AML-193 (cell line): ENCODE measurements at regions not wholly inside any gene's neighbourhood (a gene's known extent, or its start where the extent isn't known, plus 50 kb on each side); places are given as distances from the start of the nearest gene placed in this dataset.
A peak's percentile ranks its signal among the peaks of the same experiment; 100 is the strongest.
"Not testable (repeated sequence)": the region's sequence is repeated elsewhere in the genome, so short reads cannot be mapped to it uniquely, and the experiment has no call there.

Experiments
- DNase-seq, 2 experiments: peaks; one replicate each; lab custom pipeline; 2025; lab: John Stamatoyannopoulos, UW

DNA sequence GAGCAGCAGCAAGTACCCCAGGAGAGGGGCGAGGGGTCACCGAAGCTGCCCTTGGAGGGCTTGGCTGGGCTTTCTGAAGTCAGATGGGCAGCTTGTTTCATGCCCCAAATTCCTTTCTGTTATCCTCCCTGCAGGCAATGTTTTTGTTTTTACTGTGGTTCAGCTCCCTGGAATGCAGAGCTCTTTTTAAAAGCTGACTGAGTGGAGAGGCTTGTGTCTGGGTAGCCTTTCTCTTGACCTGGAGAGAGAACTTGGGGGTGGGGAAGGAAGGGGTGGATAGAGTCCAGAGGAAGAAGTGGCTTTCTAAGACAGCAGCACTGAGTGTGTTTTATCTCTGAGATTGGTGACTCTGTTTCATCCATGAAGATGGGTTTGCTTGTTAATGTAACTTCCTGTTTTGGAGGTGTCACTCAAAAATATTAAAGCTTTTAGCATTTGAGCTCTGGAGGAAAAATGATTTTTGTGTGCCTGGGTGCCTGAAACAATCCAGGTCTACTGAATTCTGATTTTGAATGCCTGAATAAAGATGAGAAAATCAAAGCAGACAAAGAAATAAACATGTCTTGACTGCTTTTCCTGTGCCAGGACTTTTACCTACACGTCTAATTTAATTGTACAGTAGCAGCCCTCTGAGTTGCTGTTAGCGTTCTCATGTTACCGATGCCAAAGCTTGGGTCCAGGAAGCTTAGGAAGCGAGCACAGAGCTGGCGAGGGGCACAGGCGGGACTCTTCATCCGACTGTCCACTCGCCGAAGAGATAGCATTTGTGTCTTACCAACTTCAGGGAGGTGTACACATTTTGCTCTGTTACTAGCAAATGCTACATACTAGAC, 78.2 kb upstream of the EEF1E1 start:
- no peak for DNase-seq

DNA sequence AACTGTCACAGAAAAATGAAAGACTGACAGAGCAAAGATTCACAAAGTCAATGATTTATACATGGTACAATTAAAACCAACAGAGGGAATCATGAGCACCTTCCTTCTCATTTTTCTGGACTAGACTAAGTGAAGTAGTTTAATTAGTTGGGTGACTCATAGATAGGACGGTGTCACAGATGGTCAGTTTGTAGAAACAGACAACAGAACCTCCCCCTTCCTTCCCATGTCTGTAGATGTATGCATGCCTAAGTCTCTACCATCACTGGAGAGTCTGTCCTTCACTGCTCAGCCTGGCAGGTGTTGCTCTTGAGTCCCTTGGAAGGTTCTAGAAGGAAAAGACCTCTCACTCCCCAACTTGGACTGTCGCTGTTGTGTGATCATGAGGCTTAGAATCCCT, 75.4 kb upstream of the EEF1E1 start:
- no peak for DNase-seq

DNA sequence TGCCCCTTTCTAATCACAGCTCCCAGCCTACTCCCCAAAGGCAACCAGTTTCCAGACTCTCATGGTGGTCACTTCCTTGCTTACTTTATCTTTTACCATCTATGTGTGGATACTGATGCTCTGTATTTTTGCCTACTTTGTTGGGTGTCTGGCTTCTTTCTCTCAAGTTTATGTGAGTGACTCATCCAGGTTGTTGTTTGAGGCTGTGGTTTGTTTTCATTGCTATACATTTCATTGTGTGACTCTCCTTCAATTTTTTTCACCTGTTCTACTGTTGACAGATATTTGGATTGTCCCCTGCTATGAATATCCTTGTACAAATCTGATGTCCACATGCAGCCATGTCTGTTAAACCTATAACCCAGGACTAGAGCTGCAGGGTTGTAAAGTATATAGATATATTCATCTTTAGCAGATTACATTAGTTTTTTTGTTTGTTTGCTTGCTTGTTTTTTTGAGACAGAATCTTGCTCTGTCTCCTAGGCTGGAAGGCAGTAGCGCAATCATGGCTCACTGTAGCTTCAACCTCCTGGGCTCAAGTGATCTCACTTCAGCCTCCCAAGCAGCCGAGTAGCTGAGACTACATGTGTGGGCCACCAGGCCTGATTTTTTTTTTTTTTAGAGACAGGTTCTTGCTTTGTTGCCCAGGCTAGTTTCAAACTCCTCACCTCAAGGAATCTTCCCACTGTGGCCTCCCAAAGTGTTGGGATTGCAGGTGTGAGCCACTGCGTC, 72.9 kb upstream of the EEF1E1 start:
- no peak for DNase-seq

DNA sequence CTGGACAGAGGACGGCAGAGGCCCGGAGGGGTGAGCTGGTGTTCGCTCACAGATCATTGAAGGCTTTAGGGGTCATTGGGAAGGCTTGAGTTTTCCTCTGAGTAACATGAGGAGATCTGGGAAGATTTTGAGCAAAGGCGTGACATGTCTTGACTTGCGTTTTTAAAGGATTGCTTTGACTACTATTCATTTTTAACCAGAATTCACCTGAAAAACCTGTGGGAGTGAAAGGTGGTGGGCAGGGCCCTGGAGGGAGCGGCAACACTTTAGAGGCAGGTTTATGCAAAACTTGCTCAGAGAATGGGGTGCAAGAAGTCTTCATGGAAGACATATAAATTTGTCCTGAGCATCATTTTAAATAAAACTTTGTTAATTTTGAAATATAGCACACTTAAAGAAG, 72.2 kb upstream of the EEF1E1 start:
- DNase-seq, result no peak

DNA sequence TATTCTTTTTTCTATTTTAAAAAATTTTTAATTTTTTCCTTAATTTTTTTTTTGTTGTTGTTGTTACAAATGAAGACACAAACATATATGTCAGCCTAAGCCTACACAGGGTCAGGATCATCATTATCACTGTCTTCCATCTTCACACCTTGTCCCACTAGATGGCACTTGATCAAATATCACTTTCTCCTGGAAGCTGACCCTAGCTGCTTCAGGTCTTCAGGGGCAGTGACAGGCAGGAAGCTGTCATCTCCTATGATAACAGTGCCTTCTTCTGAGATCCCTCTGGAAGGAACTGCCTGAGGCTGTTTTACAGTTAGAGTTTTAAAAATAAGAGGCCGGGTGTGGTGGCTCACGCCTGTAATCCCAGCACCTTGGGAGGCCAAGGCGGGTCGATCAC, 70.2 kb upstream of the EEF1E1 start:
- DNase-seq, result peak in 1 of 2 experiments; percentile 15

DNA sequence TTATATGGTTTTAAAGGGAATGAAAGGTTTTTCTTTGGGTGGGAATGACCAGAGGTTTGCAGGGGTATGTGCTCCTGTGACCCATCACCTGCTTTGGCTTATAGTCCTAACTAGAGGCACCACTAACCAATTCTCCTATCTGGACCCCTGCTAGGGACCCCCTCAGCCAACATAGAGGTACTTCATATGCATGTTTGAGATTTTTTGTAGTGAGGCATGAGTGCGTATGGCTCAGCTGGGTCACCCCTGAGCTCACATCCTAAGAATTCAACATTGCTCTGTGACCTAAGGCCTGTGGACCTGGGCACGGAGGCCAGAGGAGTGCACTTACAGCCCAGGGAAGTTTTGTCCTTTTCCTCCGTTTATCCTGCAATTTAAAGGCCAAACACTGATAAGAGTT, 68.4 kb upstream of the EEF1E1 start:
- no peak for DNase-seq

DNA sequence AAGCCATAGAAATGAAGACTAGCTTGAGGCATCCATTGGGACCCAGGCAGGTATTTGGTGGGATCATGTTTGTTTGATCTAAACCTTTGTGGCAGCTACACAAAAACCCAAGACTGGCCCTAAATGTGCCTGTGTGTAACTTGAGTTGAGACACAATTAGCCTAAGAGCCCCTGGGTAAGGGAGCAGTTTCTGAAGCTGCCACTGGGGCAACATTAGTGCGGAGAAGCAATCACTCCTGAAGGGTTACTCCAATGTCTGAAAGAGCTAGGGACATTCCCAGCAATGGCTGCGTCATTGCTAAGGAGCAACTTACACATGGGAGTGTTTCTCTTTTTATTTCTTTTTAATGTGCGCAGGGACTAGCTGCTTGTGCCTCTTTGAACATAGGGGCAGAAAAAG, 67.9 kb upstream of the EEF1E1 start:
- DNase-seq, result no peak

DNA sequence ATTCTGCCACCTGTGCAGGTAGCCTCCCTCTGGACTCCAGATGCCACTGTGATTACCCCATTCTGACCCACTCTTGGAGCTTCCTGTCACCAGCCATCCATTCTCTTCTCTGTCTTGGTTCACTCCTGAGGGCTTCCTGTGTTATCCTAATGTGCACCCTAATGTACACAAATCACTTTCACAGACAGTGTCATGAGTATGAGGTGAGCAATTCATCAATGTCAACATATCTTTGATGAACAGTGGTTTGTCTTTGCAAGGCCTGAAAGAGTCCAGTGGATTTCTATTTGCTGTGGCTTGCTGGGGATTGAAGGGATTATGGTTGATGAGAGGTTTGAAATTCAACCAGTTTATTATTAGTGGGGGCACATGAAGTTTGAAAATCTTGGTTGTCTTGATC, 63.8 kb upstream of the EEF1E1 start:
- DNase-seq, result no peak

DNA sequence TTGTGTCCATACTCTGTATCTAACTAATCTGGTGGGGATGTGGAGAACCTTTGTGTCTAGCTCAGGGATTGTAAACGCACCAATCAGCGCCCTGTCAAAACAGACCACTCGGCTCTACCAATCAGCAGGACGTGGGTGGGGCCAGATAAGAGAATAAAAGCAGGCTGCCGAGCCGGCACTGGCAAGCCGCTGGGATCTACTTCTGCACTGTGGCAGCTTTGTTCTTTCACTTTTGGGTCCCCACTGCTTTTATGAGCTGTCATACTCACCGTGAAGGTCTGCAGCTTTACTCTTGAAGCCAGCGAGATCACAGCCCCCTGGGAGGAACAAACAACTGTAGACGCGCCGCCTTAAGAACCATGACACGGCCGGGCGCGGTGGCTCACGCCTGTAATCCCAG, 62.7 kb upstream of the EEF1E1 start:
- not testable (repeated sequence) for DNase-seq

DNA sequence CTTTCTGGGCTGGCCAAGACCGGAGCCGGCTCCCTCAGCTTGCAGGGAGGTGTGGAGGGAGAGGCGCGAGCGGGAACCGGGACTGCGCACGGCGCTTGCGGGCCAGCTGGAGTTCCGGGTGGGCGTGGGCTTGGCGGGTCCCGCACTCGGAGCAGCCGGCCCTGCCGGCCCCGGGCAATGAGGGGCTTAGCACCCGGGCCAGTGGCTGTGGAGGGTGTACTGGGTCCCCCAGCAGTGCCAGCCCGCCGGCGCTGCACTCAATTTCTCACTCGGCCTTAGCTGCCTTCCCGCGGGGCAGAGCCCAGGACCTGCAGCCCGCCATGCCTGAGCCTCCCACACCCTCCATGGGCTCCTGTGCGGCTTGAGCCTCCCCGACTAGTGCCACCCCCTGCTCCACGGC, 61.9 kb upstream of the EEF1E1 start:
- DNase-seq, result not testable (repeated sequence)

DNA sequence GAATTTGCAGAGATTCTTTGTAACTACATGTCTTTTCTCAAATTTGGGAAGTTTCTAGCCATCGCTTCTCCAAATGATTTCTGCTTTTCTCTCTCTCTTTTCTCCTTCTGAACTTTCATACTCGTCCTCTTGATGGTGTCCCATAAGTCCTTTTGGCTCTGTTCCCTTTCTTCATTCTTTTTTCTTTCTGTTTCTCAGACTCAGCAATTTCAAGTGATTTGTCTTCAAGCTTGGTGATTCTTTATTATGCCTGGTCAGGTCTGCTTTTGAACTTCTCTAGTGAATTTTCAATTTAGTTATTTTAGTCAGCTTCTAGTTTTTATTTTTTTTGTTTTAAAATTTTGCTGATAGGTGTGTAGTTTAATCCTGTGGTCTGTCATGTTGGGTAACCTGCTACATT, 57.6 kb upstream of the EEF1E1 start:
- no peak for DNase-seq

DNA sequence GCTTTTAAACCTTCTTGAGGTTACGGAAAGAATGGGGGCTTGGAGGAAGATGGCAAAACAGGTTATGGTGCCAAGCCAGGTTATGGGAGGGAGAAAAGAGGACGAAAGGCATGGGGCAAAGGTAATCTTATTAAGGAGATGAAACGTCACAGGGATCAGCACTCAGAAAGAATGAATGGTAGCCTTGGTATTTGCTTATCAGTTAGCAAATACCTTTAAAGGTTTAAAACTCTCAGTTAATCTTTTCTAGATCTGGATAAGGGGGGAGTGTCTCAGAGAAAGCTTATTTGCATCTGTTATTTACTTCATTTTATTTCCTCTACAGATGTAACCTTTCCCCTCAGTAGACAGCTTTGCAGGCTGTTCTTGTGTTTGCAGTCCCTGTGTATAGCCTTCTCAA, 55.5 kb upstream of the EEF1E1 start:
- DNase-seq, result no peak

DNA sequence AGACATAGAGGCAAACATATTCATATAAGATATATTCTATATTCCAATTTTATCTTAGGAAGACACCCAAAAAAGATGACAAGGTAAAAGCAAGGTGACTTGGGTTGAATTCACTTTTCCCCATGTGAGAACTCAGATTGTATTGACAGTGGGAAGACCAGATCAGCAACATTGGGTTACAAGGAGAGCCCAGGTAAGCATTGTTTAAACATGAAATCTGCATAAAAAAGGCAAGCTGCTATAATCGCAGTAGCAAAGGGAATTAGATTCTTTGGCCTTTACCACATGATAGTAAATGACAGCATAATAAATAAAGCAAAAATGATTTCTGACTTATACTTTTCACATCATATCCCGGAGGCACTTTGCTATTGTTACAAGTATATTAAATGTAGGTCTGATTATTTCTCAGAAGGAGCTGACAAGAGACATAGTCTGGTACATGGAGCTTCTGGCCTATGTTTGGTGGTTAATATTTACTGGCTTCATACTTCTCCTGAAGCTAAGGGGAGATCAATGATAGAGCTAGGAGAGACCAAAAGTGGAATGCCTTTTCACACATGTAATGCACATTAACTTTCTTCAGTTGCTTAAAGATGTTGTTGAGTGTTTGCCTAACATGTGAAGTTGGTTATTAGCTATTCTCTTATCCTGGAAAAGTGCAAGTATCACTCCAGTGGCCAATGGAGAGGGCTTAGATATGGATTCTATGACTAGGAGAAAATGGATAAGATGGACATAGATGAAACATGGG, 53.1 kb upstream of the EEF1E1 start:
- no peak for DNase-seq
